A673 (cell line): ENCODE measurements at regions not wholly inside any gene's neighbourhood (a gene's known extent, or its start where the extent isn't known, plus 50 kb on each side); places are given as distances from the start of the nearest gene placed in this dataset.

Experiments
- EZH2 ChIP-seq: fragments of 200-600 bp; sonication (generic); IDR thresholded peaks from 2 replicates; pipeline ENCODE4 v1.6.1; 2017; ENCODE audit warnings: borderline replicate concordance, low read depth, mild to moderate bottlenecking, mixed read lengths, antibody characterized with exemption, low read length; ENCODE audit not compliant: poor library complexity, severe bottlenecking
- TF ChIP-seq, protein P1 (sequence below): fragments of 300-800, 200-600 bp; sonication (generic); conservative IDR thresholded peaks from 2 replicates; pipeline ENCODE4 v1.5.1; 2017; ENCODE audit warnings: low read depth, mild to moderate bottlenecking, antibody characterized with exemption, low read length, moderate library complexity, mixed read lengths

DNA sequence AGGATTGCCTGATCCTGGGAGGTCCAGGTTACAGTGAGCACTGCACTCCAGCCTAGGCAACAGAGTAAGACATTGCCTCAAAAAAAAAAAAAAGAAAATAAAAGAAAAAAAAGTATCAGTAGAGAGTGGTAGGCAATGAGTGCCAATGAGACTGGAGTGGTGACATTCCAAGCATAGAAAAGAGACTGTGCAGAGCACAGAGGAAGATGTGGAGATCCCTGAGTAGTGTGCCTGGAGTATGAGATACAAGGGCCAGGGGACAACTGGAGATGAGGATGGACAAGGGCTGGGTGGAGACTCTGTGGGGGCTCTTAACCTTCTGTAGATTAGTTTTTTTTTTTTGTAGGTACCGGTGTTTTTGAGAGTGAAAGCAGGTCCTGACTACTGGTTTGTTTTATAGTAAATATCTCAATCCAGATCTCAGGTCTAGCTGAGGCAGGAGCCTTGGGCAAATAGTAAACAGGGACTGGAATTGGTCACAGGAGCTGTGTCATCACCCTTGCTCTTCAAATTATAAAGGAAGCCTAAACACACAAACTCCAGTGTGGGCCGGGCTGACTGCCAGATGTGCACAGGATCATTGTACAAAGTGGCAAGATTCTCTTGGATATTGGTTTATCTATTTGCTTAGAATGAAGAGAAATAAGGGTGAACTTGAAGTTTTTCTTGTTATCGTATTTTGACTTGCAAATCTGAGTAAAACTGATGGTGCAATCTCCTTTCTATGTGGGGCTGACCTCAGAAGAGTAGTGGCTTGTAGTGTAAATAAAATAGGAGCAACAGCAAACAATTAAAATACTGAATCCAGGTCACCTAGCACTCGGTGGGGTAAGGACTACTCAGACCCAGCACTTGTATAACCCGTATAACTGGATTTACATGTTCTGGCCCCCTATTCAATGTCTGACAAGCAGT, 144.9 kb downstream of the SOX4 start:
- TF ChIP-seq, protein P1, sequence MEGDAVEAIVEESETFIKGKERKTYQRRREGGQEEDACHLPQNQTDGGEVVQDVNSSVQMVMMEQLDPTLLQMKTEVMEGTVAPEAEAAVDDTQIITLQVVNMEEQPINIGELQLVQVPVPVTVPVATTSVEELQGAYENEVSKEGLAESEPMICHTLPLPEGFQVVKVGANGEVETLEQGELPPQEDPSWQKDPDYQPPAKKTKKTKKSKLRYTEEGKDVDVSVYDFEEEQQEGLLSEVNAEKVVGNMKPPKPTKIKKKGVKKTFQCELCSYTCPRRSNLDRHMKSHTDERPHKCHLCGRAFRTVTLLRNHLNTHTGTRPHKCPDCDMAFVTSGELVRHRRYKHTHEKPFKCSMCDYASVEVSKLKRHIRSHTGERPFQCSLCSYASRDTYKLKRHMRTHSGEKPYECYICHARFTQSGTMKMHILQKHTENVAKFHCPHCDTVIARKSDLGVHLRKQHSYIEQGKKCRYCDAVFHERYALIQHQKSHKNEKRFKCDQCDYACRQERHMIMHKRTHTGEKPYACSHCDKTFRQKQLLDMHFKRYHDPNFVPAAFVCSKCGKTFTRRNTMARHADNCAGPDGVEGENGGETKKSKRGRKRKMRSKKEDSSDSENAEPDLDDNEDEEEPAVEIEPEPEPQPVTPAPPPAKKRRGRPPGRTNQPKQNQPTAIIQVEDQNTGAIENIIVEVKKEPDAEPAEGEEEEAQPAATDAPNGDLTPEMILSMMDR: no peak
- TF ChIP-seq EZH2: no peak
